Suprapubic skin (tissue), 4 donors: ENCODE measurements at regions not wholly inside any gene's neighbourhood (a gene's known extent, or its start where the extent isn't known, plus 50 kb on each side); places are given as distances from the start of the nearest gene placed in this dataset.
"Not testable (repeated sequence)": the region's sequence is repeated elsewhere in the genome, so short reads cannot be mapped to it uniquely, and the experiment has no call there.

Experiments
- DNase-seq, 2 donors: peaks; one replicate each; pipeline ENCODE4 v3.0.0-alpha.2; 2019; ENCODE audit warnings: low spot score in 2 of 2
- H3K27ac ChIP-seq: fragments of 200-600 bp; sonication (generic); one replicate; pipeline ENCODE4 v1.5.1; 2019
- H3K27me3 ChIP-seq: fragments of 200-600 bp; sonication (generic); one replicate; pipeline ENCODE4 v1.5.1; 2019
- H3K36me3 ChIP-seq: fragments of 200-600 bp; sonication (generic); one replicate; pipeline ENCODE4 v1.5.1; 2019
- H3K4me1 ChIP-seq: fragments of 200-600 bp; sonication (generic); one replicate; pipeline ENCODE4 v1.5.1; 2019
- H3K4me3 ChIP-seq: fragments of 200-600 bp; sonication (generic); one replicate; pipeline ENCODE4 v1.5.1; 2019; ENCODE audit warnings: mild to moderate bottlenecking
- H3K9me3 ChIP-seq: fragments of 200-600 bp; sonication (generic); one replicate; pipeline ENCODE4 v1.5.1; 2019
- WGBS: methylation state at CpG from one replicate; pipeline ENCODE4 v1.1.5; 2018; 5-methylcytosine and 5-hydroxymethylcytosine counted together
- TF ChIP-seq, protein P1 (sequence below), 2 donors: fragments of 200-600 bp in 1 of 2; fragments of 450-650 bp in 1 of 2; sonication (generic) in 1 of 2; IDR thresholded peaks; one replicate each; pipeline ENCODE4 v1.5.1; 2016 to 2019; ENCODE audit warnings: antibody characterized with exemption in 2 of 2, mild to moderate bottlenecking in 1 of 2, moderate library complexity in 1 of 2

DNA sequence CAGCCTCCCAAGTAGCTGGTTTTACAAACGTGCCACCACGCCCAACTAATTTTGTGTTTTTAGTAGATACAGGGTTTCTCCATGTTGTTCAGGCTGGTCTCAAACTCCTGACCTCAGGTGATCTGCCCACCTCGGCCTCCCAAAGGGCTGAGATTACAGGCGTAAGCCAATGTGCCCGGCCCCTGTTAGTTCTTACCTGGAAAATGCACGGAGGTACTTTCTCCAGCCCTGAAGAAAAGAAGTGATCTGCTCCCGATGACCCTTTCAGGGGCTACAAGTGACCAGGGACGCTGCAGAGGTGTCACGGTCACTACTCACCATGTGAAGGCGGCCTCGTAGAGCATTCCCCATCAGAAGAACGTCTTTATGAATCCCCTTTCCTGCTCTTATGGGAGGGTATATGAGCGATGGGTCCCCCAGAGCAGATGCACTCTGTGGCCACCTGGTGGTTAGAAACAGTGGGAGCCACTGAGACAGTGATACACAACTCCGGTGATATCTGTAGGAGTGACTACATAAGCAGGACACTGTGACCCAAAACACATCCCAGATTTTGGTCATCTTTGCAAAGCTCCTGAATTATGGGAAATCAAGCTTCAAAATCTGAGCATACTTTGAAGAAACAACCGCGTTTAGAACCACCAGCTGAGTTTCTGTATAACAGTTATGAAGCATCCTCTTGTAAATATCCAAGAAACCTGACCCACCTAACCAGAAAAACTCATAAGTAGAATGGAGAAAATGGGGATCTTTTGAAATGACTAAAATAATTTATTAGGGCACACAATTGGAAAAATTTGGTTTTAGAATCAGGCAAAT, 102.7 kb upstream of the NBPF11 start:
- WGBS: 44% methylated on average over 15 of the region's 16 CpGs
- H3K36me3 ChIP-seq, DNase-seq, H3K27me3 ChIP-seq, H3K9me3 ChIP-seq, H3K27ac ChIP-seq, H3K4me1 ChIP-seq, H3K4me3 ChIP-seq: not testable (repeated sequence)
- TF ChIP-seq, protein P1, sequence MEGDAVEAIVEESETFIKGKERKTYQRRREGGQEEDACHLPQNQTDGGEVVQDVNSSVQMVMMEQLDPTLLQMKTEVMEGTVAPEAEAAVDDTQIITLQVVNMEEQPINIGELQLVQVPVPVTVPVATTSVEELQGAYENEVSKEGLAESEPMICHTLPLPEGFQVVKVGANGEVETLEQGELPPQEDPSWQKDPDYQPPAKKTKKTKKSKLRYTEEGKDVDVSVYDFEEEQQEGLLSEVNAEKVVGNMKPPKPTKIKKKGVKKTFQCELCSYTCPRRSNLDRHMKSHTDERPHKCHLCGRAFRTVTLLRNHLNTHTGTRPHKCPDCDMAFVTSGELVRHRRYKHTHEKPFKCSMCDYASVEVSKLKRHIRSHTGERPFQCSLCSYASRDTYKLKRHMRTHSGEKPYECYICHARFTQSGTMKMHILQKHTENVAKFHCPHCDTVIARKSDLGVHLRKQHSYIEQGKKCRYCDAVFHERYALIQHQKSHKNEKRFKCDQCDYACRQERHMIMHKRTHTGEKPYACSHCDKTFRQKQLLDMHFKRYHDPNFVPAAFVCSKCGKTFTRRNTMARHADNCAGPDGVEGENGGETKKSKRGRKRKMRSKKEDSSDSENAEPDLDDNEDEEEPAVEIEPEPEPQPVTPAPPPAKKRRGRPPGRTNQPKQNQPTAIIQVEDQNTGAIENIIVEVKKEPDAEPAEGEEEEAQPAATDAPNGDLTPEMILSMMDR (IDR thresholded peaks at IDR 0.05): peak; percentile 30 to 50

DNA sequence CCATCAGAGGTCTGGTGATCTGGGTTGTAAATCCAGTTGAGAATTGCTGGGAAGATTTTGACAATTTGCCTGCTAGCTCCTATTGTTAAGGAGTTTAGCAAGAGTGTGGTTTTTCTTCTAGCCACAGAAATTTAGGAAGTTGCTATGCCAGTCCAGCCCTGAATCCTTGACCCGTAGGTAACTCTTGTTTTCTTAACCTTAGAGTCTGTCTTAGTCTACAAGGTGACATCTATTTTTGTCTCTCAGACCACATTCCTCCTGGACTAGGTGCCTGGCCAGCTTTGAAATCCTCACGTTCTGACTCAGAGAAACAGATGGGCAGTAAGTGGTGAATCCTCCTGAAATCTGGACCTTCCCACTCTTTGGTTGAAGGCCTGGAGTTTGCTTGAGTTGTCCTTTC, 101.7 kb upstream of the NBPF11 start:
- H3K27me3 ChIP-seq: not testable (repeated sequence)
- WGBS: 63% methylated on average over 1 of the region's 2 CpGs

DNA sequence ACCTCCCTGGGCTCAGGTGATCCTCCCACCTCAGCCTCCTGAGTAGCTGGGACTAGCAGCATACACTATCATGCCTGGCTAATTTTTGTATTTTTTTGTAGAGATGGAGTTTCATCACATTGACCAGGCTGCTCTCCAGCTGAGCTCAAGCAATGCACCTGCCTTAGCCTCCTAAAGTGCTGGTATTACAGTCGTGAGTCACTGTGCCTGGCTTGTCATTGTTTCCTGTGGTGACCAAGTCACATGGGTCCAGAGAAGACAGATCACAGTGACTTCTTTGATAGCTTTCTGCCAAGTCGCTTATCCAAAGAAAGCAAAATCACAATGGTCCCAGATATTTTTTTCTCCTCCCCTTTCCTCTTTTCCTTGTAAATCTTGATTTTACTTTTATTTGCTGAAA, 96.7 kb upstream of the NBPF11 start:
- not testable (repeated sequence) for H3K27ac ChIP-seq, H3K4me3 ChIP-seq, H3K27me3 ChIP-seq, H3K9me3 ChIP-seq, H3K4me1 ChIP-seq, H3K36me3 ChIP-seq, DNase-seq
- WGBS: 75% methylated on average over 1 of the region's 2 CpGs

More for the DNA sequence above, 101.7 kb upstream of the NBPF11 start:
- H3K4me1 ChIP-seq, DNase-seq, H3K9me3 ChIP-seq, H3K27ac ChIP-seq, H3K4me3 ChIP-seq, H3K36me3 ChIP-seq: not testable (repeated sequence)

DNA sequence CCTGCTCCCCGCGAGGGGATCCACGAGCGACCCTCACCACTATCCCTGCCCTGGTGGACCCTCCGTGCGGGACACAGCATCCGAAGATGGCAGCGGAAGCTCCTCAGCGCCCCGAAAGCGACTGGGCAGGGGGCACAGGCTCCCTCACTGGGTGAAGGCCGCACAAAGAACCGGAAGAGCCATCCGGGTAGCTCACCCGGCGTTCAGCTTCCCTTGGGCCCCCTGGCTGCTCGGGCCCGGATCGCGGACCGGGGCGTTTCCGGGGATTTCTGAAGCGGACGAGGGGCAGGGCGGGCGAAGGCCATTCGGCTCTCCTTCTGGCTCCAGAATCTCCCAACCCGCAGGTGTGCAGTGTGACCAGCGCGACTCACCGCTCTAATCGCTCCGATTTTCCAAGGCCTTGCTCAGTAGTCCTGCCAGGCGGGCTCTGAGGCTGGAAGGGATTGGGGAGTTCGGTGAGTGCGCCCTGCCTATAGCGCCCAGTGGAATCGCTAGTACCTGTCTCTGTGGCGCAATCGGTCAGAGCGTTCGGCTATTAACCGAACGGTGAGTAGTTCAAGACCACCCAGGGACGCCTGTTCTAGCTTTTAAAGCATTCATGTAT, 94.3 kb upstream of the NBPF11 start:
- not testable (repeated sequence) for H3K27ac ChIP-seq, H3K4me1 ChIP-seq, H3K27me3 ChIP-seq, DNase-seq, H3K9me3 ChIP-seq, H3K4me3 ChIP-seq, H3K36me3 ChIP-seq
- 85% methylated on average over 8 of the region's 46 CpGs for WGBS

DNA sequence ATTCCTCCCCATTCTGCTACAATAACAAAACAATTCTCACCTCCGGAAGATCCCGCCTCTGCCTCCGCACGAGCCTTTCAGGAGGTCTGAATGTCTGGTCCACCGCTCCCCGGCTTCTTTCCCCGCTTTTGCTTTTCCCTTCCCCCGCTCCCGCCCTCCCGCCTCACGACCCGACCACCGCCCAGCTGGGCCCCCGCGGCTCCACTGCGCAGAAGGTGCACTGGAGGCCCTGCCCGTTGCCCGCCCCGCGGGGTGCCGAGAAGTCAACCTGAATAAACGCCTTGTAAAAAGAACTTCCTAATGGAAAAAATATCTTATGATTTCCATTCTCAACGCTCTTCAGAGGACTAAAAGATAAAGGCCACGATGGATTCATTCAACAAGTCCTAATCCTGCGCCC, 93.8 kb upstream of the NBPF11 start:
- H3K27ac ChIP-seq, H3K4me1 ChIP-seq, H3K27me3 ChIP-seq, DNase-seq, H3K9me3 ChIP-seq, H3K4me3 ChIP-seq, H3K36me3 ChIP-seq: not testable (repeated sequence)
- WGBS: no CpG with 5 or more reads among the region's 25 CpGs

DNA sequence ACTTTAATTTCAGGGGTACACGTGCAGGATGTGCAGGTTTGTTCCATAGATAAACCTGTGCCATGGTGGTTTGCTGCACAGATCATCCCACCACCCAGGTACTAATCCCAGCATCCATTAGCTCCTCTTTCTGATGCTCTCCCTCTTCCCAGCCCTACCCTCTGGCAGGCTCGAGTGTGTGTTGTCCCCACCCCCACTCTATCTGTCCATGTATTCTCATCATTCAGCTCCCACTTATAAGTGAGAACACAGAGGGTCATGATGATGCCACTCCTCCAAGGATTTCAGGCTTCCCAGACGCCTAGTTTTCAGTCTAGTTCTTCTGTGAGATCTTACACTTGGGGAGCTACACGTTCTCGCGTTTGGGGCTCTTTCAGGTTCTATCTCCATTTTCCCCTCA, 93.4 kb upstream of the NBPF11 start:
- no CpG with 5 or more reads among the region's 6 CpGs for WGBS
- not testable (repeated sequence) for H3K36me3 ChIP-seq, H3K27me3 ChIP-seq, H3K4me1 ChIP-seq, DNase-seq, H3K9me3 ChIP-seq, H3K27ac ChIP-seq, H3K4me3 ChIP-seq

DNA sequence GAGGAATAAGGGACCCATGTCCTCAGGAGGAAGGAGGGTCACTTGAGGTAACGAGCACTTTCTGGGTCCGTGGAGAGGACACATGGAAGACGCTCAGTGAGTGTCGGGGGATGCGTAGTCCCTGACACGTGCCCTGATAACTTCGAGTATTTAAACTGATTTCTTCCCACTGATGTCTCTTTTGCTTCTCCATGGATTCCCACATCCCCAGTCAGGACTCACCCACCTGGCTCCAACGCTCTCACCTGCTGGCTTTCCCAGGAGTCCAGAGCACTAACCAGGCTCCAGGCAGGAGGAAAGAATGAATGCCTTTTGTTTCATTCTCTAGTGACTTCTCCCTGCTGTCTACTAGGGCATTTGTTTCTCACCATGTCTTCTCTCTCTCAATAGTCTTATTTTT, 81.2 kb upstream of the NBPF11 start:
- H3K27ac ChIP-seq, H3K36me3 ChIP-seq, H3K27me3 ChIP-seq, H3K4me1 ChIP-seq, DNase-seq, H3K9me3 ChIP-seq, H3K4me3 ChIP-seq: not testable (repeated sequence)
- 100% methylated on average over 7 of the region's 8 CpGs for WGBS

DNA sequence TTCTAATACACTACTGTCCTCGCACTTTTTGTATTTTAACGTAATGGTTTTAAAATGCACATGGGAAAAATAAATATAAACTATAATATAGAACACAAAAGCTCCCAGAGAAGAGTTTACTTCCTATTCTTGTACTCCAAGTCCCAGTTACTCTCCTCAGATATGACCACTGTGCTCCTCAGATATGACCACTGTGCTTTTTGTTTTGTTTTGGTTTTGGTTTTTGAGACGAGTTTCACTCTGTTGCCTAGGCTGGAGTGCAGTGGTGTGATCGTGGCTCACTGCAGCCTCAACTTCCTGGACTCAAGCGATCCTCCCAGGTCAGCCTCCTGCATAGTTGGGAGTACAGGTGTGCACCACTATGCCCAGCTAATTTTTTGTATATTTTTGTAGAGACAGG, 76.8 kb upstream of the NBPF11 start:
- not testable (repeated sequence) for H3K27me3 ChIP-seq, H3K9me3 ChIP-seq, H3K4me3 ChIP-seq, H3K4me1 ChIP-seq, H3K36me3 ChIP-seq, DNase-seq, H3K27ac ChIP-seq
- whole genome bisulfite sequencing: 90% methylated on average over 4 of the region's 5 CpGs

DNA sequence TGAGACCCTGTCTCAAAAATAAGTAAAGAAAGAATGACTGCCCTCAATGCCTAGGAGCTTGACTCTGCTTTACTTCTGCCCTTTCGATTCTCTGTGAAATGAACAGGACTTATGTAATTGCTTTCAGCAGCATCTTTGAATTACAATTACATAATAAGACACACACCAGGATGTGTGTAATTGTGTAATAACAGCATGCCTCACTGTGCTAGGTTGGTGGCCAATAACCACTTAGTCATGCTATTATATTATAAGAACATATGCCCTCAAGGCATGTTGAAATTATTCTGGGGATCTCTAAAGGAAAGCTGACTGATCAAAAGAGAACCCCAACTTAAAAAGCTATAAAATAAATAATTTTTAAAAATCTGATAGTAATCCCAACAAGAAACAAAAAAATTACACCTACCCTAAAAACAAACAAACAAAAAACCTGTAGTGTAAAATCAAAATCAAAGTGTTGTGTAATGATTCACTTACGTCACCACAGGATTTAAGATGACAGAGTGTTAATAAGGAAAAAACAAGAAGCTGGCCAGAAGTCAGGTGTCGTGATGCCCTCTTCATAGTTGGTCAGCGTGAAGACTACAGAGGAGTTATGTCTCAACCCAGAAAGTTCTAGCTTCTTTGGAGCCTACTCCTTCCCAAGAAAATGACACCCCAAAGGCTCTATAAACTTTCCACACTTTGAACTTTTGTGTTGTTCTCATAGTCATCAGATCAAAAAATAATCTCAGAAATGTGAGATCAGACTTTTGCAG, 70.5 kb upstream of the NBPF11 start:
- not testable (repeated sequence) for H3K36me3 ChIP-seq, H3K4me1 ChIP-seq, H3K9me3 ChIP-seq, H3K27me3 ChIP-seq, H3K4me3 ChIP-seq, H3K27ac ChIP-seq, DNase-seq
- no CpG with 5 or more reads among the region's 4 CpGs for WGBS

DNA sequence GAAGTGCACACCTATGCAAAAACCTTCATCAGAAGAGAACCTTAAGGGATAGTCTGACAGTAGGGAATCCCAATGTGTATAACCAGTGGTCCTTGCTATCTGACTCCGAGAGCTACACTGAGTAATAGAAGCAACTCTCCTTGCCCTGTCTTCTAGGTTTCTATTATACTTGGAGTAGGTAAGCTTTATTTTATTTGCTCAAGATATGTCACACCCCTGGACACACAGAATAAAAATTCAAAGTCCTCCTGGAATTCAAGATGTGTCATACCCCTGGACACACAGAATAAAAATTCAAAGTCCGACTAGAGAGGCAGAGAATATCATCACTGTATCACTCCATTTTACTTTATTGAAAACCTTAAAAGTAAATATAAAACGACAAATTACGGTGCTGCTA, 69.5 kb upstream of the NBPF11 start:
- DNase-seq, H3K4me3 ChIP-seq, H3K27me3 ChIP-seq, H3K27ac ChIP-seq, H3K9me3 ChIP-seq, H3K4me1 ChIP-seq, H3K36me3 ChIP-seq: not testable (repeated sequence)
- no CpG with 5 or more reads among the region's 4 CpGs for WGBS

DNA sequence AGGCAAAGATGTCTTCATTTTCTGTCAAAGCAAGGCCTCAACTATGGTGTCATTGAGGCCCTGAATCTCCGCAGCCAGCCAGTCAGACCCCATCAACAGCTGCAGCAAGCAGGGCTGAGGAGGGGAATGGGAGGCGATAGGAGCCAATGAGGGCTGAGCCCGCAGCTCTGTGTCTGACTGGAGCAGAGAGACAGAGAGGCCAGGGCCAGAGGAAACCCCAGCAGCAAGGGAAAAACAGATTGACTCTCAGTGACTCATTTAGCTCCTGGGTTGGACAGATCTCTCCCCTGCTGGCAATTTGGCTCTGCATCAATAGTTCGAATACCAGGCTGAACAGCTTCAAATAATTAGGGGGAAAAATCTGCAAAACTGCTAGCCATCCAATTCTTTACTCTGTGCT, 67.1 kb upstream of the NBPF11 start:
- no CpG with 5 or more reads among the region's 4 CpGs for WGBS
- not testable (repeated sequence) for H3K4me3 ChIP-seq, H3K9me3 ChIP-seq, H3K36me3 ChIP-seq, H3K4me1 ChIP-seq, DNase-seq, H3K27ac ChIP-seq, H3K27me3 ChIP-seq

DNA sequence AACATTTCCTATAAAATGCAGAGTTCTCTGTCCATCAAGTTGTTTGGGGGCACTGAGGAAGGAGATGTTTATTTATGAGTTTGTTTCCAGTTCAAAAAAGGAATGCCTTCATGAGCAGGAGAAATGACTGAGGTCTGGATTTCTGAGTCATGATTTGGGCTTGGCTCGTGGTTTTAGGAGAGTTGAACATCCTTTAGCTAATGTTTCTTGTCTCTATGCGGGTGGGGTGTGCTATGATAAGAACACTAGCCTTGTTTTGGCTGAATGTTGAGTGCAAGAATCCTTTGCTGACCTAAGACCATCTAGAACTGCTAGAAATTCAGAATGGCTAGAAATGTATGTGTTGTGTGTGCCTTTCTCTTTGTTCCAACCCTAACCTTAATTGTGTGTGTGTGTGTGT, 59.1 kb upstream of the NBPF11 start:
- H3K4me1 ChIP-seq, DNase-seq, H3K4me3 ChIP-seq, H3K9me3 ChIP-seq, H3K36me3 ChIP-seq, H3K27me3 ChIP-seq, H3K27ac ChIP-seq: not testable (repeated sequence)
- WGBS: no CpG with 5 or more reads among the region's 2 CpGs

DNA sequence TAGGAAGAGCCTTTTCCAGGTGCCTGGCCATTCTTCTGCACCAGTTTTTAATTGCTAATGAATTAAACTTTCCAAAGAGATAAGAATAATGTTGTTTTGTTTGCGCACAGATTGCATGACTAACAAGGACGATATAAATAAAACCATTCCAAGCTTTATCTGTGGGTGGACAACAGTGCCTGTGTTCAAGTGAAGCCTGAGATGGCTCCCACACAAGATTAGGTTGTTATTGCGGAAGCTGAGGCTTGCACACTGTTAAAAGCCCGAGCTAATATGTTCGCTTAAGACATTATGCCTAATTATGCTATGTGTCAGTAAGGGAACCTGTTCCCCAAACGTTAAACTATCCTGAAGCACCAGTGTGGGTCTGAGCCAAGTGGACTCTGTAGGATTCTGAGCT, 58.5 kb upstream of the NBPF11 start:
- DNase-seq, H3K4me3 ChIP-seq, H3K9me3 ChIP-seq, H3K4me1 ChIP-seq, H3K27me3 ChIP-seq, H3K36me3 ChIP-seq, H3K27ac ChIP-seq: not testable (repeated sequence)
- no CpG with 5 or more reads among the region's 6 CpGs for WGBS
